ENCODE measurements at regions not wholly inside any gene's neighbourhood (a gene's known extent, or its start where the extent isn't known, plus 50 kb on each side); places are given as distances from the start of the nearest gene placed in this dataset.
"Not testable (repeated sequence)": the region's sequence is repeated elsewhere in the genome, so short reads cannot be mapped to it uniquely, and the experiment has no call there.

- H3K9me3 Mint-ChIP-seq, result peaks cover 26% of the 10 kb centered on the region
- not testable (repeated sequence) for H3K4me1 Mint-ChIP-seq; H3K27me3 Mint-ChIP-seq (ENCODE audit: low read depth); H3K27ac Mint-ChIP-seq; H3K36me3 Mint-ChIP-seq (ENCODE audit: low read depth); H3K4me3 Mint-ChIP-seq
Observed at GRCh38 chr13:18870557-18870956, 311.1 kb downstream of the TUBA3C start.

DNA sequence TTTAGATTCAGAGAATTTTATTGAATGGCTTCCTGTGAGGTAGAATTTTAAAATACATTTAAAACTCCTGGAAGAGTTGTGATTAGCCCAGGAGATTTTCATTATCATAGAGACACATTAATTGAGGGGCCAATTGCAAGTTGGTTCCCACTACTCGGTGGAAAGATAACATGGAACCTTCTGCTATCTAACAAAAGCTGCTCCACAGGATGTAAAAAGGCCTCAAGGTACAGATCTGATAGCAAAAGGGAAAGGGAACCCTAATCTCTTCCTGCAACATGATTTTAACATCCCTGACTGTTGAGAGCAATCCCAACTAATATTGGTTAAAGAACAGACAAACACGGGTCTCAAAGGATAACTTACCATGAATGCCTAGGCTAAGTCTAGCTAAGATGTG, 312.3 kb downstream of the TUBA3C start:
- not testable (repeated sequence) for H3K4me3 Mint-ChIP-seq; H3K27ac Mint-ChIP-seq; H3K36me3 Mint-ChIP-seq (ENCODE audit: low read depth); H3K27me3 Mint-ChIP-seq (ENCODE audit: low read depth); H3K4me1 Mint-ChIP-seq
- H3K9me3 Mint-ChIP-seq, result peaks cover 22% of the 10 kb centered on the region

GRCh38 chr13:18837986-18838629, 343.5 kb downstream of the TUBA3C start:
- not testable (repeated sequence) for H3K27me3 Mint-ChIP-seq (ENCODE audit: low read depth); H3K4me3 Mint-ChIP-seq; H3K36me3 Mint-ChIP-seq (ENCODE audit: low read depth); H3K4me1 Mint-ChIP-seq; H3K27ac Mint-ChIP-seq
- peaks cover 26% of the 10 kb centered on the region for H3K9me3 Mint-ChIP-seq

DNA sequence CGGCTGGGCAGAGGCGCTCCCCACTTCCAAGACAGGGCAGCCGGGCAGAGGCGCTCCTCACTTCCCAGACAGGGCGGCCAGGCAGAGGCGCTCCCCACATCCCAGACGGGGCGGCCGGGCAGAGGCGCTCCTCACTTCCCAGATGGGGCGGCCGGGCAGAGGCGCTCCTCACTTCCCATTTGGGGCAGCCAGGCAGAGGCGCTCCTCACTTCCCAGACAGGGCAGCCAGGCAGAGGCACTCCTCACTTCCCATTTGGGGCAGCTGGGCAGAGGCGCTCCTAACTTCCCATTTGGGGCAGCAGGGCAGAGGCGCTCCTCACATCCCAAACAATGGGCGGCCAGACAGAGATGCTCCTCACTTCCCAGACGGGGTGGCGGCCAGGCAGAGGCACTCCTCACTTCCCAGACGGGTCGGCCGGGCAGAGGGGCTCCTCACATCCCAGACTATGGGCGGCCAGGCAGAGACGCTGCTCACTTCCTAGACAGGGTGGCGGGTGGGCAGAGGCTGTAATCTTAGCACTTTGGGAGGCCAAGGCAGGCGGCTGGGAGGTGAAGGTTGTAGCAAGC, 344.4 kb downstream of the TUBA3C start:
- not testable (repeated sequence) for H3K27ac Mint-ChIP-seq; H3K36me3 Mint-ChIP-seq (ENCODE audit: low read depth); H3K4me3 Mint-ChIP-seq; H3K4me1 Mint-ChIP-seq; H3K27me3 Mint-ChIP-seq (ENCODE audit: low read depth)
- H3K9me3 Mint-ChIP-seq, result peaks cover 23% of the 10 kb centered on the region

DNA sequence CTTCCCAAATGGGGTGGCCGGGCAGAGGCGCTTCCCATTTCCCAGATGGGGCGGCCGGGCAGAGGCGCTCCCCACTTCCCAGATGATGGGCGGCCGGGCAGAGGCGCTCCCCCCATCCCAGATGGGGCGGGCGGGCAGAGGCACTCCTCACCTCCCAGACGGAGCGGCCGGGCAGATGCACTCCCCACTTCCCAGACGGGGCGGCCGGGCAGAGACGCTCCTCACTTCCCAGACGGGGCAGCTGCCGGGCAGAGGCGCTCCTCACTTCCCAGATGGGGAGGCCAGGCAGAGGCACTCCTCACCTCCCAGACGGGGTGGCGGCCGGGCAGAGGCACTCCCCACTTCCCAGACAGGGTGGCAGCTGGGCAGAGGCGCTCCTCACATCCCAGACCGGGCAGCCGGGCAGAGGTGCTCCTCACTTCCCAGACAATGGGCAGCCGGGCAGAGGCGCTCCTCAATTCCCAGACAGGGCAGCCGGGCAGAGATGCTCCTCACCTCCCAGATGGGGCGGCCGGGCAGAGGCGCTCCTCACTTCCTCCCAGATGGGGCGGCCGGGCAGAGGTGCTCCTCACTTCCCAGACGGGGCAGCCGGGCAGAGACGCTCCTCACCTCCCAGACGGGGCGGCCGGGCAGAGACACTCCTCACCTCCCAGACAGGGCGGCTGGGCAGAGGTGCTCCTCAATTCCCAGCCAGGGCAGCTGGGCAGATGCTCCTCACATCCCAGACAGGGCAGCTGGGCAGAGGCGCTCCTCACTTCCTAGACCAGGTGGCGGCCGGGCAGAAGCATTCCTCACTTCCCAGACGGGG, 345.0 kb downstream of the TUBA3C start:
- H3K27me3 Mint-ChIP-seq (ENCODE audit: low read depth); H3K27ac Mint-ChIP-seq; H3K4me3 Mint-ChIP-seq; H3K4me1 Mint-ChIP-seq; H3K36me3 Mint-ChIP-seq (ENCODE audit: low read depth): not testable (repeated sequence)
- peaks cover 23% of the 10 kb centered on the region for H3K9me3 Mint-ChIP-seq

DNA sequence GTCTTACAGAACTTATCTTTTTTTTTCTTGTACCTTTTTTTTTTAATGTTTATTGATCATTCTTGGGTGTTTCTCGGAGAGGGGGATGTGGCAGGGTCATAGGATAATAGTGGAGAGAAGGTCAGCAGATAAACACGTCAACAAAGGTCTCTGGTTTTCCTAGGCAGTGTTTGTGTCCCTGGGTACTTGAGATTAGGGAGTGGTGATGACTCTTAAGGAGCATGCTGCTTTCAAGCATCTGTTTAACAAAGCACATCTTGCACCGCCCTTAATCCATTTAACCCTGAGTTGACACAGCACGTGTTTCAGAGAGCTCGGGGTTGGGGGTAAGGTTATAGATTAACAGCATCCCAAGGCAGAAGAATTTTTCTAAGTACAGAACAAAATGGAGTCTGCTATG, 345.9 kb downstream of the TUBA3C start:
- H3K27me3 Mint-ChIP-seq (ENCODE audit: low read depth); H3K4me1 Mint-ChIP-seq; H3K4me3 Mint-ChIP-seq; H3K36me3 Mint-ChIP-seq (ENCODE audit: low read depth); H3K27ac Mint-ChIP-seq: not testable (repeated sequence)
- peaks cover 23% of the 10 kb centered on the region for H3K9me3 Mint-ChIP-seq

GRCh38 chr13:18824678-18825077, 356.9 kb downstream of the TUBA3C start:
- H3K4me1 Mint-ChIP-seq, result not testable (repeated sequence)

DNA sequence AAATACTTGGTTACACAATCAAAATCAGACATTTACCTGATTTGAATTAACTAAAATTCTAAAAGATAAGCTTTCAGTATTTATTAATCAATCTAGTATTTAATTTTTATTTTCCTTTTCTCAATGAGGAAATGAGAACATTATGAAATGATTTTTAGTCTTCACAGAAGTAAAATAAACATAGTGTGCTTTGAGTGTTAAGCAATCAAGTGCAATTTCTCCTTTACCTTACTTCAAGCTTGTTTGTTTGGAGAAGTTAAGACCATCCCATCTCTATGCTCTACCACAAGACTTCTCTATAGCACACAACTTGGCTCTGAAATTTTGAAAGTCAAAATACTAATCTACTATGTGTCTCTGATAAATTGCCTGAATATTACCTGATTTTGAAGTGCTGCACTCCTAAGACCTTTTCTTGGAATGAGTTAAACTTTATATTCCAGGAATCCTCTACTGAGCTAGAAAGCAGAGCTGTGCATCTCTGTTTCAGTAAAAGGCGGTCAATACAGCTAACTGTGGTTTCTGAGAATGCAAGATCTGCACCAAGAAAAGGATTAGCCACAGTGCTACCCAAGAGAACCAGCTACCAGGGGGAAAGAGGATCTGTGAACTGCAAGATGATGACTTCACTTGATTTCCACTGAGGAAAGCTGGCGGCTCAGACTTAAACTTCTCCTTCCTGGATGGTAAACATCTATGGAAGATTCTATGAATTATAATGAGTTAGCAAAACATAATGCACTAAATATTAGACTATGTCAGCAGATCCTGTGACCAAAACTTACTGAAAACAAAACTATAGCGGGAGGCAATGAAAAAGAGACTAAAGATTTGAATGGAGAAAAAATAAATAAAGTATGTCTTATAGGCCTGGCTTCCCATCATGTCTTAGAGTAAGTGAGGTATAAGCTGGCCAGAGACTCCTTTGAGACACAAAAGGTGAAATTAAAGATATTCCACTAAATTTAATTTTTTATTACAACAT, 358.7 kb downstream of the TUBA3C start:
- H3K27me3 Mint-ChIP-seq (ENCODE audit: low read depth); H3K36me3 Mint-ChIP-seq (ENCODE audit: low read depth); H3K4me3 Mint-ChIP-seq; H3K27ac Mint-ChIP-seq; H3K4me1 Mint-ChIP-seq: not testable (repeated sequence)
- H3K9me3 Mint-ChIP-seq, result peaks cover 27% of the 10 kb centered on the region

More at GRCh38 chr13:18824678-18825077, 356.9 kb downstream of the TUBA3C start:
- H3K4me3 Mint-ChIP-seq; H3K27ac Mint-ChIP-seq; H3K27me3 Mint-ChIP-seq (ENCODE audit: low read depth); H3K36me3 Mint-ChIP-seq (ENCODE audit: low read depth): not testable (repeated sequence)
- H3K9me3 Mint-ChIP-seq, result peaks cover 24% of the 10 kb centered on the region

GRCh38 chr13:18773988-18774387, 407.6 kb downstream of the TUBA3C start:
- H3K27ac Mint-ChIP-seq; H3K36me3 Mint-ChIP-seq (ENCODE audit: low read depth); H3K27me3 Mint-ChIP-seq (ENCODE audit: low read depth); H3K4me3 Mint-ChIP-seq; H3K4me1 Mint-ChIP-seq: not testable (repeated sequence)
- H3K9me3 Mint-ChIP-seq, result peaks cover 55% of the 10 kb centered on the region

DNA sequence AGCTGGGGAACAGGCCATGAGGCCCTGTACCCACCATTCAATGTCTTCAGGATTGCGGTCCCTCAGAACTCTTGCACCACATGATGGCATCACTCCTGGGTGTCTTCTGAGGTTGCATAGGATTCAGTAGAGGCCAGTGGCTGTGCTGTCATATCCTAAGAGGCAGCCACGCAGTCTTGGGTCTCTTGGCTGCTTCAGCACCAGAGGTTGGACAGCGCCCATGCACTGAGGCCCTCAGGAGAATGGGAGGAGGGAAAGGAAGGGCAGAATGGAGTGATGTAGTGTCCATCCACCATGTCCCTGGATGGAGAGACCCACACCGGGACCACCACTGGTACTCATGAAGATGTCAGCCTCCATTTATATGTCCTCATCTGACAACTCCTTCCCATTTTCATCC, 439.9 kb downstream of the TUBA3C start:
- H3K27me3 Mint-ChIP-seq (ENCODE audit: low read depth); H3K36me3 Mint-ChIP-seq (ENCODE audit: low read depth); H3K4me1 Mint-ChIP-seq; H3K27ac Mint-ChIP-seq; H3K4me3 Mint-ChIP-seq: not testable (repeated sequence)
- H3K9me3 Mint-ChIP-seq, result peaks cover 42% of the 10 kb centered on the region
